Peyer's patch (tissue), 4 donors: ENCODE measurements at regions not wholly inside any gene's neighbourhood (a gene's known extent, or its start where the extent isn't known, plus 50 kb on each side); places are given as distances from the start of the nearest gene placed in this dataset.

Source experiments
- POLR2A ChIP-seq, 2 donors: fragments of 450-650 bp; IDR thresholded peaks; one replicate each; pipeline ENCODE4 v1.5.1; 2017; ENCODE audit warnings: antibody characterized with exemption in 2 of 2, mild to moderate bottlenecking in 2 of 2, moderate library complexity in 2 of 2
- TF ChIP-seq, protein P1 (sequence below), 6 experiments: fragments of 450-650 bp in 4 of 6; fragments of 200-600 bp in 2 of 6; sonication (generic) in 1 of 6; IDR thresholded peaks; one replicate each; pipeline ENCODE4 v1.5.1; 2017 to 2019; ENCODE audit warnings: antibody characterized with exemption in 6 of 6, mild to moderate bottlenecking in 3 of 6, moderate library complexity in 1 of 6

DNA sequence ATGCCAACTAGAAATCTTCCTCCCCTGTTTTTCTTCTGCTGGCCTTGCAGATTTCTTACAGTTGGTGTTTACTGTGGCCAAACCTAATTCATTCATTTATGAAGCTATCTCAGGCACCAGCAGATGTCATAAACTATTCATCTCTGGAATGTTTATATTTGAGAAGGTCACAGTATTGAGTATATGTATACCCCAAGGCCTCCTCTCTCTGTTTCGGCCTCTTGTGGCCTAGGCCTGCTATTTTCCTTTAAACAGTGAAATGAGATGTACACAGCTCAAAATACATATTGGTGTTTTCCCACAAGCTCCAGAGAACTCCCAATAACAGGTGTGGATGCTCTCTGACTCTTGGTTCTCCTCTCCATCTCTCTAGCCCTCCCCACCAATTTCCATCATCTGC lies 520.7 kb upstream of the CAMK1G start:
- no peak for TF ChIP-seq POLR2A (IDR thresholded peaks at IDR 0.05)
- TF ChIP-seq, protein P1, sequence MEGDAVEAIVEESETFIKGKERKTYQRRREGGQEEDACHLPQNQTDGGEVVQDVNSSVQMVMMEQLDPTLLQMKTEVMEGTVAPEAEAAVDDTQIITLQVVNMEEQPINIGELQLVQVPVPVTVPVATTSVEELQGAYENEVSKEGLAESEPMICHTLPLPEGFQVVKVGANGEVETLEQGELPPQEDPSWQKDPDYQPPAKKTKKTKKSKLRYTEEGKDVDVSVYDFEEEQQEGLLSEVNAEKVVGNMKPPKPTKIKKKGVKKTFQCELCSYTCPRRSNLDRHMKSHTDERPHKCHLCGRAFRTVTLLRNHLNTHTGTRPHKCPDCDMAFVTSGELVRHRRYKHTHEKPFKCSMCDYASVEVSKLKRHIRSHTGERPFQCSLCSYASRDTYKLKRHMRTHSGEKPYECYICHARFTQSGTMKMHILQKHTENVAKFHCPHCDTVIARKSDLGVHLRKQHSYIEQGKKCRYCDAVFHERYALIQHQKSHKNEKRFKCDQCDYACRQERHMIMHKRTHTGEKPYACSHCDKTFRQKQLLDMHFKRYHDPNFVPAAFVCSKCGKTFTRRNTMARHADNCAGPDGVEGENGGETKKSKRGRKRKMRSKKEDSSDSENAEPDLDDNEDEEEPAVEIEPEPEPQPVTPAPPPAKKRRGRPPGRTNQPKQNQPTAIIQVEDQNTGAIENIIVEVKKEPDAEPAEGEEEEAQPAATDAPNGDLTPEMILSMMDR (IDR thresholded peaks at IDR 0.05): no peak
